ENCODE measurements at regions not wholly inside any gene's neighbourhood (a gene's known extent, or its start where the extent isn't known, plus 50 kb on each side); places are given as distances from the start of the nearest gene placed in this dataset.

- Mint-ChIP-seq H3K27ac (no peak overlapping the region), H3K36me3 (ENCODE audit: low read depth) (no peaks in the 10 kb centered on the region), H3K4me1 (ENCODE audit: low read depth) (no peaks in the 10 kb centered on the region), H3K4me3 (no peak overlapping the region), H3K27me3 (ENCODE audit: low read depth) (no peaks in the 10 kb centered on the region), H3K9me3 (peaks cover 7% of the 10 kb centered on the region)
- no peak for DNase-seq
- CTCF ChIA-PET: no interaction called here
- intact Hi-C loops (cut with micrococcal nuclease): no loop called here
Measured at GRCh38 chr12:16893426-16893825, 287.5 kb upstream of the LMO3 start.

GRCh38 chr12:16891673-16892072 lies 285.7 kb upstream of the LMO3 start:
- CTCF ChIA-PET: no interaction called here
- no peak for DNase-seq
- Mint-ChIP-seq H3K4me3 (no peak overlapping the region), H3K4me1 (ENCODE audit: low read depth) (no peaks in the 10 kb centered on the region), H3K27me3 (ENCODE audit: low read depth) (no peaks in the 10 kb centered on the region), H3K36me3 (ENCODE audit: low read depth) (no peaks in the 10 kb centered on the region), H3K27ac (no peak overlapping the region), H3K9me3 (peaks cover 9% of the 10 kb centered on the region)
- intact Hi-C loops (cut with micrococcal nuclease): no loop called here

GRCh38 chr12:16884819-16885218 lies 278.9 kb upstream of the LMO3 start:
- Mint-ChIP-seq H3K27ac (no peak overlapping the region), H3K4me1 (ENCODE audit: low read depth) (no peaks in the 10 kb centered on the region), H3K36me3 (ENCODE audit: low read depth) (no peaks in the 10 kb centered on the region), H3K9me3 (peaks cover 9% of the 10 kb centered on the region), H3K27me3 (ENCODE audit: low read depth) (no peaks in the 10 kb centered on the region), H3K4me3 (no peak overlapping the region)
- intact Hi-C loops (cut with micrococcal nuclease): no loop called here
- CTCF ChIA-PET: no interaction called here
- DNase-seq: no peak

- no peak overlapping the region for H3K4me3 Mint-ChIP-seq
Measured at GRCh38 chr12:16884056-16884455, 278.1 kb upstream of the LMO3 start.

GRCh38 chr12:16881986-16882570 lies 276.1 kb upstream of the LMO3 start:
- peaks cover 4% of the 10 kb centered on the region for H3K9me3 Mint-ChIP-seq
- CTCF ChIA-PET: no interaction called here
- H3K27me3 Mint-ChIP-seq (ENCODE audit: low read depth): no peaks in the 10 kb centered on the region
- H3K4me1 Mint-ChIP-seq (ENCODE audit: low read depth): no peaks in the 10 kb centered on the region
- no peak overlapping the region for H3K27ac Mint-ChIP-seq
- H3K4me3 Mint-ChIP-seq: no peak overlapping the region
- intact Hi-C loops (cut with micrococcal nuclease): no loop called here
- H3K36me3 Mint-ChIP-seq (ENCODE audit: low read depth): no peaks in the 10 kb centered on the region
- no peak for DNase-seq

More at GRCh38 chr12:16884056-16884455, 278.1 kb upstream of the LMO3 start:
- DNase-seq: no peak
- Mint-ChIP-seq H3K27ac (no peak overlapping the region), H3K4me1 (ENCODE audit: low read depth) (no peaks in the 10 kb centered on the region), H3K9me3 (peaks cover 8% of the 10 kb centered on the region), H3K36me3 (ENCODE audit: low read depth) (no peaks in the 10 kb centered on the region), H3K27me3 (ENCODE audit: low read depth) (no peaks in the 10 kb centered on the region)
- CTCF ChIA-PET: no interaction called here
- intact Hi-C loops (cut with micrococcal nuclease): no loop called here

GRCh38 chr12:16880864-16881285 lies 274.9 kb upstream of the LMO3 start:
- no peak overlapping the region for H3K4me3 Mint-ChIP-seq
- H3K27ac Mint-ChIP-seq: no peak overlapping the region
- peaks cover 4% of the 10 kb centered on the region for H3K9me3 Mint-ChIP-seq
- no peaks in the 10 kb centered on the region for H3K27me3 Mint-ChIP-seq (ENCODE audit: low read depth)
- H3K4me1 Mint-ChIP-seq (ENCODE audit: low read depth): no peaks in the 10 kb centered on the region
- intact Hi-C loops (cut with micrococcal nuclease): no loop called here
- no peaks in the 10 kb centered on the region for H3K36me3 Mint-ChIP-seq (ENCODE audit: low read depth)
- DNase-seq: no peak
- CTCF ChIA-PET: no interaction called here

- H3K27me3 Mint-ChIP-seq (ENCODE audit: low read depth): no peaks in the 10 kb centered on the region
- no peaks in the 10 kb centered on the region for H3K36me3 Mint-ChIP-seq (ENCODE audit: low read depth)
- H3K4me1 Mint-ChIP-seq (ENCODE audit: low read depth): no peaks in the 10 kb centered on the region
- intact Hi-C loops (cut with micrococcal nuclease): no loop called here
- peaks cover 3% of the 10 kb centered on the region for H3K9me3 Mint-ChIP-seq
- CTCF ChIA-PET: no interaction called here
- DNase-seq: no peak
- H3K27ac Mint-ChIP-seq: no peak overlapping the region
- H3K4me3 Mint-ChIP-seq: no peak overlapping the region
Measured at GRCh38 chr12:16870845-16871244, 264.9 kb upstream of the LMO3 start.

GRCh38 chr12:16863742-16864141 lies 257.8 kb upstream of the LMO3 start:
- Mint-ChIP-seq H3K27ac (no peak overlapping the region), H3K4me3 (no peak overlapping the region), H3K36me3 (ENCODE audit: low read depth) (no peaks in the 10 kb centered on the region), H3K27me3 (ENCODE audit: low read depth) (no peaks in the 10 kb centered on the region), H3K4me1 (ENCODE audit: low read depth) (no peaks in the 10 kb centered on the region), H3K9me3 (peaks cover 1% of the 10 kb centered on the region)
- intact Hi-C loops (cut with micrococcal nuclease): no loop called here
- CTCF ChIA-PET: no interaction called here
- DNase-seq: no peak

GRCh38 chr12:16857456-16857923 lies 251.5 kb upstream of the LMO3 start:
- Mint-ChIP-seq H3K4me3 (no peak overlapping the region), H3K27me3 (ENCODE audit: low read depth) (no peaks in the 10 kb centered on the region), H3K9me3 (peaks cover 7% of the 10 kb centered on the region), H3K4me1 (ENCODE audit: low read depth) (no peaks in the 10 kb centered on the region), H3K27ac (no peak overlapping the region), H3K36me3 (ENCODE audit: low read depth) (no peaks in the 10 kb centered on the region)
- CTCF ChIA-PET: no interaction called here
- DNase-seq: no peak
- intact Hi-C loops (cut with micrococcal nuclease): no loop called here

GRCh38 chr12:16854465-16854864 lies 248.5 kb upstream of the LMO3 start:
- H3K4me1 Mint-ChIP-seq (ENCODE audit: low read depth): no peaks in the 10 kb centered on the region

GRCh38 chr12:16849473-16849872 lies 243.5 kb upstream of the LMO3 start:
- no peak overlapping the region for H3K4me3 Mint-ChIP-seq
- H3K27ac Mint-ChIP-seq: peak overlapping the region; percentile 7
- no peaks in the 10 kb centered on the region for H3K4me1 Mint-ChIP-seq (ENCODE audit: low read depth)
- intact Hi-C loops (cut with micrococcal nuclease): no loop called here
- H3K27me3 Mint-ChIP-seq (ENCODE audit: low read depth): no peaks in the 10 kb centered on the region
- H3K9me3 Mint-ChIP-seq: peaks cover 9% of the 10 kb centered on the region
- CTCF ChIA-PET: no interaction called here
- no peaks in the 10 kb centered on the region for H3K36me3 Mint-ChIP-seq (ENCODE audit: low read depth)
- no peak for DNase-seq

More at GRCh38 chr12:16854465-16854864, 248.5 kb upstream of the LMO3 start:
- Mint-ChIP-seq H3K27me3 (ENCODE audit: low read depth) (no peaks in the 10 kb centered on the region), H3K4me3 (no peak overlapping the region), H3K9me3 (peaks cover 5% of the 10 kb centered on the region), H3K27ac (no peak overlapping the region), H3K36me3 (ENCODE audit: low read depth) (no peaks in the 10 kb centered on the region)
- no peak for DNase-seq
- CTCF ChIA-PET: no interaction called here
- intact Hi-C loops (cut with micrococcal nuclease): no loop called here

- Mint-ChIP-seq H3K4me3 (no peak overlapping the region), H3K4me1 (ENCODE audit: low read depth) (no peaks in the 10 kb centered on the region), H3K9me3 (peaks cover 16% of the 10 kb centered on the region), H3K27me3 (ENCODE audit: low read depth) (no peaks in the 10 kb centered on the region), H3K27ac (no peak overlapping the region), H3K36me3 (ENCODE audit: low read depth) (no peaks in the 10 kb centered on the region)
- CTCF ChIA-PET: no interaction called here
- intact Hi-C loops (cut with micrococcal nuclease): no loop called here
- no peak for DNase-seq
Measured at GRCh38 chr12:16844875-16845274, 238.9 kb upstream of the LMO3 start.

GRCh38 chr12:16833376-16834015 lies 227.5 kb upstream of the LMO3 start:
- H3K27me3 Mint-ChIP-seq (ENCODE audit: low read depth): no peaks in the 10 kb centered on the region
- peaks cover 2% of the 10 kb centered on the region for H3K9me3 Mint-ChIP-seq
- DNase-seq: no peak
- no peak overlapping the region for H3K27ac Mint-ChIP-seq
- no peaks in the 10 kb centered on the region for H3K4me1 Mint-ChIP-seq (ENCODE audit: low read depth)
- H3K4me3 Mint-ChIP-seq: no peak overlapping the region
- CTCF ChIA-PET: no interaction called here
- H3K36me3 Mint-ChIP-seq (ENCODE audit: low read depth): no peaks in the 10 kb centered on the region
- intact Hi-C loops (cut with micrococcal nuclease): no loop called here
